ENCODE measurements at regions not wholly inside any gene's neighbourhood (a gene's known extent, or its start where the extent isn't known, plus 50 kb on each side); places are given as distances from the start of the nearest gene placed in this dataset.

DNA sequence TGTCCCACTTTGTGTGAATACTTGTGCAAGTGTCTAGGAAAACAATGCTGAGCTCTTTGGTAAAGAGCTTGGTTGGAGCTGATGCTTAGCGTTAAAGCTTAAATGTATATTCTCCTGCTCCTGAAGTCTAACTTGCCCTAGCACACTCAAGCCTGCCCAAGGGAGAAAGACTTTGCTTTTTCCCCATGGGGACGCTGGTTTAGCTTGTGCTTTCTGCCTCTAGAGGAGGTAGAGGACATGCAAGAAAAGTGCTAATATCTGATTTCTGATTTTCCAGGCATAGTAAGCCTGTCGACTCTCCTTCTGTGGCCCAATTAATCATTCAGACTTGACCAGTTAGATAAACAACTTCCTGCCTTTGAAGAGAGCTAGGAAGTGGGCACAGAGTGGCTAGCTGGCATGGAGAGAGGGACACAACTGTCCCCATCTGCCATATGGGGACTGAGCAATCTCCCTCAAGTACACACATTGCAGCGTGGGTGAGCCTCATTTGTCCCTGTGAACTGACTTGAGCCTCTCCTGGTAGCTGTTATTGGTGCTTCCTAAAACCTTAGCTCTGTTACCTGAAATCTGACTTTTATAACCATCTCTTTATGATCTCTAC, 348.4 kb downstream of the BRINP1 start:
- DNase-seq (ENCODE audit: low spot score), result no peak

DNA sequence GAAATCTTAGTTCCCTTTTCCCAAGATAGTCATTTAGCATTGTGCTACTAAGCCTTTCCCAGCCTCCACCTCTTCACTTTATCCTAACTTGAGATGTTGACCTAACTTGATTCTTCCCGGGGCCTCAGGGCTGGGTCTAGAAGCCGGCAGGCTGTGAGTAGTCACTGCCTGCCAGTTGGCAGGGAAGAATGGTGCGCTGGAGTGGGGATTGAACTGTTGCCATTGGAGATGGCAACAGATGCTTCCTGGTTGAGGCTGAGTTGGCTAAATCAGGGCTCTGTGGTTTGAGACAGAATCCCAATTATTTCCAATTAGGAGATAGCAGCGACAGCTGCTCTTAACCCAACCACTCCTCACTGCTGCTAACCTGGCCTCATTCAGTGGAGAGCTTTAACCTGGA, 343.1 kb downstream of the BRINP1 start:
- no peak for DNase-seq (ENCODE audit: low spot score)

DNA sequence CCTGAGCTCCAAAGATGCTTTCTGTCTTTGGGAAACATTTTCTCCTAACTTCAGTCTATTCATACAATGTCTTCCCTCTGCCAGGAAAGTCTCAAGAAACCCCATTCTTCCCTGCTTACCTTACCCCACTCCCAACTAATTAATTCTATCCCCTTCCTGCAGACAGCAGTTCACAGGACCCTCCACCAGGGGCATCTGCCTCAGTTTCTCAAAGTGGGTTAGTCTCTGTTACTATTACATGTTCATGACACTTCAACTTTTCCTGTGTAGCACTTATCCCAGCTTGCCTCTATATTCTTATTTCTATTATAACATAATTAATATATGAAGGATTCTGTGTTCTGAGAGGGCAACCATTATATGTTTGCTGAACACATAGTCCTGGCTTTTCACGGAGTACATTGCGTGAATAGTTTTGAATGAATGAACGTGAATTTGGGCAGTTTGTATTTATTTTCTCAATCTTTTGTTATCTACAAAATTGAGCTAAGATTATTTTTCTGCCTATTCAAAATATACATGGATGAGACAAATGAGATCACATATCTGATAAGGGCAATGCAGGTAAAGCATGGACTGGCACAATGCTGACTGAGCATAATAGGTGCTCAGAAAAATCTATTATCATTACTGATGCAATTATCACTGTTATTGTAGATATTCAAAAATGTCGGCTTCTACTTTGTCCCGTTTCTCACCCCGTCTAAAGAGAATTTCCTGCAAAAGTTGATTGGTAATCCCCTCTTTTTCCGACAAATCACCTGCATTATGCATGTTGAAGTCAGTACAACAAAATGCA, 341.1 kb downstream of the BRINP1 start:
- no peak for DNase-seq (ENCODE audit: low spot score)

DNA sequence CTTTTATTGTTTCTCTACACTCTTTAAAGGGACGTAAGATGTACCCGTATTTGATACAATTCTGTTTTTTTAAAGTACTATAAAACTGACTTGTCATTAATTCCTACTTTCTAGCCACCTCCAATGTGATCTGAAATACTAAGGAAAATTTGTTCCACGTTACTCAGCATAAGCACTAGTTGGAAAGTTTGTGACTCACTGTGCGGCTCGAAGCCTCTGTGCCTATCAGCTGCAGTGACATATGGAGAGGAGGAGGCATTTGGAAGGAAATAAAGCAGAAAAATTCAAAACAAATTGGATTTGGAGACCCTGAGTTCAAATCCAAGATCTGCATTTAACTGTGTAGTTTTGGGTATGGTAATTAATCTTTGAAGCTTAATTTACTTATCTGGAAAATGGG, 339.3 kb downstream of the BRINP1 start:
- no peak for DNase-seq (ENCODE audit: low spot score)

DNA sequence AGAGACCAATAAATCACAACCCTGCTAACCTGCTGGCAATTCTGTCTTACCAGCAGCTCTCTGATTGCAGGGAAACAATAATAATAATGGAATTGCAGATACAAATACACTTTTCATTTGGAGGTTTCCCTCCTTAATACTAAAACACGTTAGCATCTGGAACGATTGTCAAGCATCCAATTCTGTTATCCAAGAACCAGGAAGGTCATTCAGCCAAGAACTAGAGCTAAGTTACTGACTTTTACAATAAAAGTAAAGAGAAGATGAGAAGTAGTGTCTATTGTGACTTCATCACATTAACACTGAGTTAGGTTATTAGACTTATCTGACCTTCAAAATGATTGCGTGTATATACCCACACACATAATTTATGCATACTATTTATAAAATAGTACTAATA, 335.6 kb downstream of the BRINP1 start:
- no peak for DNase-seq (ENCODE audit: low spot score)

DNA sequence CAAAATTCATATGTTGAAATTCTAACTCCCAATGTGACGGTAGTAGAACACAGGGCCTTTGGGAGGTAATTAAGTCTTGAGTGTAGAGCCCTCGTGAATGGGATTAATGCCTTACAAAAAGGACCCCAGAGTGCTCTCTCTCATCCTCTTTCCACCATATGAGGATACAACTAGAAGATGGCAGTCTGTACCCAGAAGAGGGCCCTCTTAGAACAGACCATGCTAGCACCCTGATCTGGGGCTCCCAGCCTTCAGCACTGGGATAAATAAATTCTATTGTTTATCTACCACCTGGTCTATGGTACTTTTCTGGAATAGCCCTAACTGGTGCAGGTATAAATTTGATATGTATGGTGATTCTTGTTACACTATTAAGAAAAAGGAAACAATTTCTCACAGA, 332.3 kb downstream of the BRINP1 start:
- DNase-seq (ENCODE audit: low spot score), result no peak

DNA sequence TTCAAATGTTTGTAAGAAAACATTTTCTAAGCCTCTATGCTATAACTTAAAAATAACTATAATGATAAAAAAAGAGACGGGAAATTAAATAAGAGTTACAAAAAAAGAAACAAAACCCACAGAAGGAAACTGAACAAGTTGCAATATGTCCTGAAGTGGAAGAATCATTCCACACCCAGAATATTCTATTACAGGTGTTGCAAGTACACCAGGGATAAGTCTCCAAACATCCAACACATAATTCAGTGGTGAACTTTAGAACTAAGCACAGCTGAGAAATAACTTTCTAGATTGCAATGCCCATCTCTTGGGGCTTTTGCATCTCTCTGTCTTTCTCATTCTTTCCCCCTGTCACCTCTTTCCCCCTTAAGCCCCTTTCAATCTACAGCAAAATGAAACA, 325.2 kb downstream of the BRINP1 start:
- no peak for DNase-seq (ENCODE audit: low spot score)

DNA sequence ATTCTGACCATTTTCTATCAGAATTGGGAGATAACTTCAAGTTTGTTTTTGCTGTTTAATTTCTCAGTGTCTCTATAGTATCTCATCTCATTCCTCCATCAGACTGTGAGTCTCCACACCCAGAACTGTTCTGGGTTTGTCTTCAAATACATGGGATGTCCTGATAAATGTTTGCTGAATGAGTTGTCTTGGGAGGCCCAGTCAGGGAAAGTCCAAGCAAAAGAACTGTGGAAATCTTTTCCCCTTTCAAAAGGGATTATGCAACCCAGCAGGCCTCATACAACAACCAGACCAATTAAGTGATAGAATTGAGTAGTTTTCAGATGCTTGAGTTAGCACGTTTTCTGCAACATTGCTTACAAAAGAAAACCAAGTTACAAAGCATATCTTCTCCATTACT, 324.4 kb downstream of the BRINP1 start:
- no peak for DNase-seq (ENCODE audit: low spot score)

DNA sequence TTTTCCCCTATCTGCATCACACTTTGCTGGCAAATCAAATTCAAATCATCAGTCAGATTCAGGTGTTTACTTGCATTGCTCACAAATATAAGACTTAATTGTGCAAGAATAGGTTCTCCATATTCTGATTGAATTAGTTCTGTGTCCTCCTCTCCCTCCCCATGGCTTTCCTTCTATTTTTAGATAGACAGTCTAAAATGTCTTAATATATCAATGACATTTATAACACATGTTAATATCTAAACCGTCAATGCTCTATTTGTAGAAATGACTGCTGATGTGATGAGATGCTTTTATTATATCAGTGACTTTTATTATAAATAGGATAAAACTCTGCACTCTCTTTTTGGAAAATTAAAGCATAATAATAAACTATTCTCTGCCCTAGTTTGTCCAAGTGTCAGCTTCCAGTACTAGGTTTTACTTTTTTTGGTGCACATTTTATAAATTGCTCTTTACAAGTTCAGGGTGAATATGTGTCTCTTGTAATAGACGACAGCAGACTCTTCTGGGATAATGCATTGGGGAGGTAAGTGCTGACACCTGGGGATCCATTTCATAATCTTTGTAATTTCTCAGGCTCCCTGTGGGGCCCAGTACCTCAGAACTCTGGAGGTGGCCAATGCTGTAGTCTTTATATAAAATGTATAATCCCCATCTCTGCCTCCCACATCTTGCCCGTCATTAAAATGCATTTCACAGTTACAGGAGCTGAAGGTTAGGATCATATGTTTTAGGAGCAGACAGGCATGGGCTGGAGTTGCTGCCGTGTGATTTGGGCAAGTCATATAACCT, 321.5 kb downstream of the BRINP1 start:
- no peak for DNase-seq (ENCODE audit: low spot score)

DNA sequence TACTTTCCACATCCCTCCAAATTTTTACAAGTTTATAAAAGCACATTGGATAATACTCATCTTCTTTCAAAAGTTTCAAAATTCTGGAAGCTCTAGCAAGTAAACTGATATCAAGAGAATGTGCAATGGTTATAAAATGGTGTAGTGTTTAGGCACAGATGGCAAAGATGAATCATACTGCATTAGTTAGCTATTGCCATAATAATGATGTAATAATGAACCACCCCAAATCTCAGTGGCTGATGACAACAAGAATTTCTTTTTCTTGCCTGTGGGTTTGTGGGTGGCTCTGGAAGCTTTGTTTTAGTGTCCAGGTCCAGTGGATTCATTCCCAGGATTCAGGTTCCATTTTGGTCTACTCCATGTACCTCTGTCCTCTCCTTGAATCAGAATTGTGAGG, 319.0 kb downstream of the BRINP1 start:
- no peak for DNase-seq (ENCODE audit: low spot score)

DNA sequence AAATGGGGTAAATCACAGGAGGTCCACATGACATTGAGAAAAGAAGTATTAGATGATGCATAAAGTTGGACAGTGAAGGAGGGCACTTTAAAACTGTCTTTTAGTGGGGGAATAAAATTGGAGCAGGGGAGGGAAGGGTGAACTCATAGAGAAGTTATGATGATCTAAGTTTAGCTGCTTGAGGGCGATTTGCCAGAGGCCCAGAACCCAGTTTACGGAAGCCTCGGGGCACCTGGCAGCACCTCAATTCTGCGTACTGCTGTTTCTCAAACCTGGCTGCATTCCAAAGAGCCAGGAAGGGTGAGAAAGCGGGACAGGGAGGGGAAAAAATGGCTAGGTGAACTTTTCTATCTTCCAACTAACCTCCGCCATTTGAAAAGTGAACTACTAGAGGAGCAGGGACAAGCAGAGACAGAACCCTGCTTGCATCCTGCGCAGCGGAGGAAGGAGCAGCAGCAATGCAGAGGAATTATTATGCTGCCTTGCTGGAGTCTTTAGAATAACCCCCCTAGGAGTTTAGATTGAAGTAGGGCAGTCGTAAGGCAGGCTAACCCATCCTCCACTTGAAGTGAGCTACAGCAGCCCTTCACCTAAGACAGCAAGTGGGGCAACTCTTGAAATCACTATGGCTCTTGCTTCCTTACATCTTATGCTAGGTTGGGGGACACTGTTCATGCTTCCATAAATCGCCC, 316.8 kb downstream of the BRINP1 start:
- DNase-seq (ENCODE audit: low spot score), result no peak

DNA sequence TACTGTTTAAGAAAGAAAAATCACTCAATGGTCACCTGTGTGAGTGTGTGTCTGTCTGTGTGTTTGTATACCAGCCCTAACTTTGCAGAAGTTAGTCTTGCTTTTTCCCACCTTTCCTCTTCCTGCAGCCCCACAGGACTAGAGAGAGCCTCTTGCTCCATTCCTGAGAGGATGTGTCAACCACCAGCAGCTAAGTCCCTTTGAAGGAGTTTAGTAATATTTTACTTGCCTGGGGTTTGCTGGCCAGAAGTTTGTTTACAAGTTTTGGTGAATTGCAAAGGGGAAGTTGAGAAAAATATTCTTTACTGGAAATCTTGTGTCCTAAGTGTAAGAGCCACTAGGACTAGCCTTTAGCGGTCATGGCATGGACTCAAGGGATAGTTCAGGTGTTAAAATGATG, 316.2 kb downstream of the BRINP1 start:
- DNase-seq (ENCODE audit: low spot score), result no peak

DNA sequence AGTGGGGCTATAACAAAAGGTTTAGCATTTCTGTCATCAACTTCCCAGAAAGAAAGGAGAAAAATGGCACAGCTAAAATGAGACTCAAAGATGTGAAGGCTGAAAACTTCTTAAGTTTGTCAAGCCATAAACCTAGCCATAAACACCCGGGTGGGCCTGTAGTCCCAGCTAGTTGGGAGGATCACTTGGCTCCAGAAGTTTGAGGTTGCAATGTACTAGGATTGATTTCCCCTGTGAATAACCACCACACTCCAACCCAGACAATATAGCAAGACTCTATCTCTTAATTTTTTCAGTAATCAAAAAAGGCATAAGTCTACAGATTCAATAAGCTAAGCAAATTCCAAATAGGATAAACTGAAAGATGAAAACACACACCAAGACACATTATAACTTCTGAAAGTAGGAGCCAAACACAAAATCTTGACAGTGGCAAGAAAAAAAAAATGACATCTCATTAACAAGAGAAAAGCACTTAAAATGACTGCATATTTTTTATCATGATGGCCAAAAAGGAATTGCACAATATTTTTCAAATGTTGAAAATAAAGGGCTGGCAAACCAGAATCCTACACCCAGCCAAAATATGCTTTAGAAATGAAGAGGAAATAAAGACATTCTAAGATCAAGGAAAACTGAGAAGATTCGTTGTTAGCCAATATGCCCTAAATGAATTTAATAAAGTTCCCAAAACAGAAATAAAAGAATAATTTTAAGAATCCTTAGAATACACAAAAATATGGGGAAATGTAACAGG, 308.4 kb downstream of the BRINP1 start:
- no peak for DNase-seq (ENCODE audit: low spot score)

DNA sequence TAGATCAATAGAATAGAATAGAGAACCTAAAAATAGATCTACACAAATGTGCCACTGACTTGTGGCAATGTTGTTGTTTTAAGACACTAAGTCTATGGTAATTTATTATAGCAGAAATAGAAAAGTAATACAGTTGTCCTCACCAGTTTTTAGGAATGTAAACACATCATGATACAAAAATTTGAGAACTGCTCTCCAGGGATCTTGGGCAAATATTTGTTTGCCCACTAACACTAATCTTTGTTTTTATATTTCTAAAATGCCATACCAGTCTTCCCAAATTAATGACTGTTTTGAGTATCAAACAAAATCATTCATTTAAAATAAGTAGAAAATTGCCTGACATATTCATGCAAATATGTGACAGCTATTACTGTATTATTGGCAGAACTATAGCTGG, 297.6 kb downstream of the BRINP1 start:
- no peak for DNase-seq (ENCODE audit: low spot score)

DNA sequence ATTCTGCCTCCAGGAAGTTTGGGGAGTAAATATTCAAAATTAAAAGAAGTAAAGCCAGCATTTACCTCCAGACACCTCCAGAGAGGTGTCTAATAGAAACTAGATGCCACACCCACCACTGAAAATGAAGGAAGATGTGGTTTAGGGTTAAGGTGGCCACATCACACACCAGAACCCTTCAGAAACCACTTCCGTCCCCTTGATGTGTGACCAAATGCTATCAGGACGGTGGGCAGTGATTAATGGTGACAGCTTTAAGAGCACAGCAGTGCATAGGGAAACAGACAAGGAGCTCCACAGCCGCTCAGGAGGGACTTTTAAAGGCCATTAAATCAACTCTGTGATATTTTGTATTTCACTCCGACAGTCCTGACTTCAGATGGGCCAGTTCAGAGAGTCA, 295.2 kb downstream of the BRINP1 start:
- no peak for DNase-seq (ENCODE audit: low spot score)

DNA sequence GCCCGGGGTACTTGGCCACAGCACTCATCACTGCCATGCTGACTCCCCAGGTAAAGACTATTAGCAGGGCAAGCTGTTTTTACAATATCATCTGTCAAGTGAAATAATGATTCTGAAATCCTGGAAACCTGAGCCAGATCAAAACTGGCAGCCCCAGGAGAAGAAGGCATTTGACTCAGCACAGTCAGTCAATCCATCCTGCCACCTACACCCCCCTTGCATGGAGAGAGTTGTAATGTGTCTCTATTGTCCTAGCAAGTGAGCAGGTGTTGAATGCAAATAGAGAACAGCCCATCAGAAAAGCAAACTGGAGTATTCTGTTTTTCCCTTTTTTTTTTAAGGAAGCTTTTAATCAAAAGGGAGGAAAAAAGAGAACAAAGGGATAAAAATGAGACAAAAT, 291.2 kb downstream of the BRINP1 start:
- DNase-seq (ENCODE audit: low spot score), result no peak

DNA sequence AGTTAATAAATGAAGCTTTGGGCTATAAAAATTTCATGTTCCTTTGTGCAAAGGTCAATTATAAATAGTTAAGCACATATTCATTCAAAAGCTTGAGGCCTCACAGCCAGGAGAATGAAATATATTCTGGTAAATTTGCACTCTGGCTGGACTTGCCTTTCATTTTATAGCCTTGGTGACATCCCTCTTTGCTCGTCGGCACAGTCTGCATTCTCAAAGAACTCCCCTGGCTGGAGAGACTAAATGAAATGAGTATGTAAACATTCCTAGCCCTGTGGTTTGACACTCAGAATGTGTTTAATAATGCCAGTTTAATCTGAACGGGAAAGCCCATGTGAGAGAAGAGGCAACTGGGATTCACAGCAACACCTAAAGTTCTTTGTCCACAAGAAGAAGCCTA, 285.6 kb downstream of the BRINP1 start:
- DNase-seq (ENCODE audit: low spot score), result no peak

DNA sequence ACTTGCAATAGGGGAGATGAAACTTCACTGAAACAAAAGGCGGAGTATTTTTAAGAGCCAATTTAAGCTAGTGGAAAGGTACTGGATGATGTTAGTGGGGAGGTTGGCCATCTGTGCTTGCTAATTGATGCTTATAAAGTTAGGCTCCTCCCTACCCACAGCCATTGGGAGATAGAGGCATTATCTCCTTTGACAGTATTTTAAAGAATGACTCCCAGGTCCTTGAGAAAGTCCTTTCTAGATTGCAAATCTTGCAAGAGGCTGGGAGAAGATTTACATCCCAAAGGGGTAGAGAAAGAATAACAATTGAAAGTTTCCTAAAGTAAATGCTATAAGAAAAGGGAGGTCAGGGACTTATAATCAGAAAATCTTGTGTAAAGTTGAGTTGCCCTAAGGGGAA, 282.6 kb downstream of the BRINP1 start:
- no peak for DNase-seq (ENCODE audit: low spot score)

DNA sequence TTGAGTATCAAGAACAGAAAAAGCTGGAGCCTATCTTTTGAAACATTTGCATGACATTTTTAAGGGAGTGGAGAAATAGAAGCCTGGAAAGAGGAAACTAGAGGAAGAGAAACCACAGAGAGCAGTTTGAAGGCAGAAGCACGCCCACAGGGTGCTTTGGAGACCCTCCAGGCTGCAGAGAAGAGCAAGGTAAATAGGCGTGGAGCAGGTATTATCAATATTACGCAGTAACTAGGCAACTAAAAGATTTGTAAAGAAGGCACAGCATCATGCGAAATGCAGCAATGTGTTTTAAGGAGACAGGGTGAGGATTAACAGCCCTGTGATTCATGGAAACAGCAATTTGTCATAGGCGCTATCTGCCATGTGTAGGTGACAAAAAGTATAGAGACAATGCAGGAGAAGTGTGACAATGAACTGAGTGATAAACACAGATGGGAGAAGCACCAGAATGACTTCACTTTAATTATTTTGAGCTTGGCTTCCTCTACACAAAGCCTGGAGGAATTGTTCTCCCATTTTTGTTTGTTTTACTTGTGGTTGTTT, 281.2 kb downstream of the BRINP1 start:
- DNase-seq (ENCODE audit: low spot score), result no peak

DNA sequence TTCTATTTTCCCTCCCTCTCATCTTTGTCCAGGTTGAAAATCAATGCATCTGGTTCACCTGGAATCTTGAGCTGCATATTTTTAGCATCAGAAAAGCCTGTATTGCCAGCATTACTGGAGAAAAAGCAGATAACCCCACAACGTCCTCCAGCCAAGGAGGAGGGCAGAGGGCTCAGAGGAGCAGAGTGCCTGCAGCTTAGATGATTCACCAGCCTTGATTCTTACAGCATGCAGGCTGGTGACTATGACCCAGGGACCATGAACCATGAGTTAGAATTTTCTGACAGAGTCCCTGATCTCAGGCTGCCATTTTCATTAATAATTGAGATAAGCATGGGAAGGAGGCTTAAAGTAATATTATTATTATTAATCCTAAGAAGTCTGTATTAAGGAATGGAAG, 278.2 kb downstream of the BRINP1 start:
- DNase-seq (ENCODE audit: low spot score), result peak; percentile 8

DNA sequence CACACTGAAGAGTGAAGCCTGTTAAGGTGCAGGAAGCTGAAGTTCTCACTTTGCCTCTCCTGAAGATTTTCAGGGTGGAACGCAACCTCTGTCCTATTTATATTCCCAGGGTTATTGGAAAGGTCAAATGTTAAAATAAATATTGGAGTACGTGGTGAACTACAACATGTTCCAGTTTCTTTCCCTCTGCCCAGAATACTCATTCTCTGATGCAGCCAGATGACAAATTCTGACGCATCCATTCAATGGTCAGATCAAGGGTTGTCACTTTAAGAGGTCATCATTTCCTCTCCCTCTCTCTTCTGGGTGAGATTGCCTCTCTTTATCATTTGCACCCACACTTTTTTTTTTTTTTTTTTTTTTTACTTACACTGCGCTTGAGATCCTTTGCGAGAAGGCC, 277.1 kb downstream of the BRINP1 start:
- DNase-seq (ENCODE audit: low spot score), result peak; percentile 39

DNA sequence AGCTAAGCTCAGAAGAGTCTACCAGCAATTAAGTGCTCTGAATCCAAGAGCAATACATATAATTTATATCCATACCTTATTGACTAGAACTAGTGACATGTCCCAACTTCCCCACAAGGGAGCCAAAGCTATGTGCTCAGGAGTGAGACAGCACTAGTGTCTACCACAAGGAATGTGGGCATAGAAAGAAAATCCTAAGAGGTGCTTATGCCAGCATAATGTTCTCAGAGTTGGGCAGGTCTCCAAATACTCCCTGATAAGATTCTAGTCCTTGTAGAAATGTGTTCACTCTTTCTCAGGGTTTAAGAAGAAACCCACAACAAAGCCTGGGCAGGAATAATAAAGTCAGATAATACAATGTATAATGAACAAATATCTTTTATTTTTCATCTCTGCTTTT, 275.1 kb downstream of the BRINP1 start:
- DNase-seq (ENCODE audit: low spot score), result no peak
